GM12878 (cell line): ENCODE measurements at regions not wholly inside any gene's neighbourhood (a gene's known extent, or its start where the extent isn't known, plus 50 kb on each side); places are given as distances from the start of the nearest gene placed in this dataset.

Experiments
- ATAC-seq: fragments of 200-7000 bp; cut with Tn5 transposase; 3 replicates; pipeline ENCODE4 v1.9.1; 2020; ENCODE audit warnings: mild to moderate bottlenecking, moderate library complexity
- BruUV-seq: library from RNA; stranded (reverse); fragments of 400-500 nt; replicated peaks from 2 replicates; lab custom pipeline; 2021; lab: Mats Ljungman, UMichigan
- CTCF ChIA-PET: fragments of 300-600 bp; sonication (Branson Sonifier 250); formaldehyde crosslinking; extraction: SDS; loops from one replicate; lab custom pipeline; 2021; ENCODE audit warnings: inconsistent platforms; lab: Yijun Ruan, JAX
- POLR2A ChIA-PET: fragments of 350-600 bp; formaldehyde crosslinking; extraction: SDS; loops from one replicate; lab custom pipeline; 2021; ENCODE audit warnings: inconsistent platforms; lab: Charles Lee
- RAD21 ChIA-PET: fragments of 300-600 bp; sonication (Branson Sonifier 250); formaldehyde crosslinking; loops from one replicate; lab custom pipeline; 2023; ENCODE audit warnings: antibody characterized with exemption; ENCODE audit not compliant: unreplicated experiment; lab: Charles Lee
- SMC1A ChIA-PET: fragments of 300-600 bp; sonication (Branson Sonifier 250); formaldehyde crosslinking; loops from one replicate; lab custom pipeline; 2023; ENCODE audit not compliant: unreplicated experiment, uncharacterized antibody; lab: Charles Lee
- DNase-seq: peaks from one replicate; pipeline ENCODE4 v3.0.0-alpha.2; 2011; ENCODE audit warnings: low read depth, low spot score
- FAIRE-seq: peaks from 3 replicates; lab custom pipeline; 2011; peaks lifted over from hg19 to GRCh38; lab: Jason Lieb, UNC
- H2AFZ ChIP-seq: 2 replicates; pipeline ENCODE4 v1.6.0; 2011; ENCODE audit warnings: low read depth, low read length, control low read depth; ENCODE audit not compliant: control insufficient read depth
- H3K27ac ChIP-seq: 2 replicates; pipeline ENCODE4 v1.5.1; 2011; ENCODE audit warnings: control low read depth; ENCODE audit not compliant: control insufficient read depth, insufficient read depth
- H3K27me3 ChIP-seq, 2 experiments: replicated peaks in 1 of 2; 2 replicates each; pipeline versions ENCODE4 v1.6.0 to v1.6.1; 2011; ENCODE audit warnings: low read length in 1 of 2; ENCODE audit not compliant: control insufficient read depth in 2 of 2, insufficient read depth in 2 of 2
- H3K36me3 ChIP-seq, 2 experiments: 2 replicates each; pipeline ENCODE4 v1.5.1; 2011; ENCODE audit warnings: low read length in 1 of 2; ENCODE audit not compliant: control insufficient read depth in 2 of 2, insufficient read depth in 2 of 2
- H3K4me1 ChIP-seq: 2 replicates; pipeline ENCODE4 v1.6.1; 2011; ENCODE audit warnings: mild to moderate bottlenecking, low read length, moderate library complexity, mixed read lengths; ENCODE audit not compliant: control insufficient read depth, insufficient read depth
- H3K4me2 ChIP-seq: 2 replicates; pipeline ENCODE4 v1.6.0; 2011; ENCODE audit warnings: control low read depth; ENCODE audit not compliant: control insufficient read depth, insufficient read depth
- H3K4me3 ChIP-seq: fragments of 200-600 bp; sonication (generic); 2 replicates; pipeline ENCODE4 v1.5.1; 2016
- H3K79me2 ChIP-seq: 2 replicates; pipeline ENCODE4 v1.6.0; 2011; ENCODE audit warnings: low read length; ENCODE audit not compliant: control insufficient read depth, insufficient read depth
- H3K9ac ChIP-seq: 2 replicates; pipeline ENCODE4 v1.8.0; 2011; ENCODE audit warnings: low read length, control low read depth, mixed read lengths; ENCODE audit not compliant: control insufficient read depth, insufficient read depth
- H3K9me3 ChIP-seq: replicated peaks from 3 replicates; pipeline ENCODE4 v1.5.1; 2011; ENCODE audit warnings: mild to moderate bottlenecking, low read length; ENCODE audit not compliant: control insufficient read depth, insufficient read depth
- H4K20me1 ChIP-seq: 2 replicates; pipeline ENCODE4 v1.6.0; 2011; ENCODE audit not compliant: control insufficient read depth, insufficient read depth
- EP300 ChIP-seq, 2 experiments: fragments of 150-350 bp in 1 of 2; IDR thresholded peaks; 2 replicates each; pipeline ENCODE4 v1.6.1; 2011 to 2012; ENCODE audit warnings: low read depth in 2 of 2, low read length in 2 of 2, borderline replicate concordance in 1 of 2, improper control_type of control experiment in 1 of 2, inconsistent platforms in 1 of 2; ENCODE audit not compliant: control insufficient read depth in 1 of 2
- PBX3 ChIP-seq: IDR thresholded peaks from 2 replicates; pipeline ENCODE4 v1.6.1; 2011; ENCODE audit warnings: mild to moderate bottlenecking, low read depth, low read length, moderate library complexity; ENCODE audit not compliant: insufficient replicate concordance
- SPI1 ChIP-seq: IDR thresholded peaks from 2 replicates; pipeline ENCODE4 v1.6.1; 2011; ENCODE audit warnings: low read depth, mild to moderate bottlenecking, low read length, moderate library complexity, borderline replicate concordance; ENCODE audit not compliant: insufficient read depth
- WGBS: methylation state at CpG from one replicate; pipeline ENCODE4 v1.1.6; 2016; ENCODE audit warnings: low lambda C conversion rate; ENCODE audit not compliant: insufficient replicate concordance, insufficient coverage; ENCODE audit errors: missing lambda C conversion rate; 5-methylcytosine and 5-hydroxymethylcytosine counted together
- in situ Hi-C: fragments of 300-500 bp; cut with MboI; formaldehyde crosslinking; loops from 9 replicates; pipeline ENCODE4 v1.14.3; 2018; ENCODE audit warnings: mixed read lengths
- intact Hi-C: fragments of 100-400 bp; cut with micrococcal nuclease; formaldehyde crosslinking; loops from one replicate; pipeline ENCODE4 v1.14.2; 2022; ENCODE audit not compliant: unreplicated experiment

- no peak overlapping the region for H3K4me2 ChIP-seq
- H3K79me2 ChIP-seq, result no peaks in the 10 kb centered on the region
- H3K9me3 ChIP-seq, result no peaks in the 10 kb centered on the region
- ATAC-seq, result no peak
- WGBS, result 10% methylated on average over 2 of the region's 2 CpGs
- TF ChIP-seq EP300 (IDR thresholded peaks at IDR 0.05; ENCODE audit: borderline replicate concordance in 1 of 2, control insufficient read depth in 1 of 2, low read depth in 2 of 2, low read length in 2 of 2) (no peak), PBX3 (no peak)
- TF ChIP-seq, all 136 proteins: peak for 0
- Histone ChIP-seq H3K4me3 (no peak overlapping the region), H3K27me3 (no peaks in the 10 kb centered on the region), H3K36me3 (no peaks in the 10 kb centered on the region), H3K4me1 (no peaks in the 10 kb centered on the region), H4K20me1 (no peaks in the 10 kb centered on the region), H3K27ac (no peak overlapping the region), H3K9ac (no peak overlapping the region), H2AFZ (no peak overlapping the region)
- ChIA-PET POLR2A (no interaction called here), SMC1A (interaction anchor here (0.9 to 1.1 kb wide), 2 partner anchors 9 to 32 kb away, joined by 3 to 5 read pairs; no protein-coding TSS in a partner anchor), CTCF (no interaction called here), RAD21 (interaction anchor here (0.6 to 1.2 kb wide), 2 partner anchors 19 to 87 kb away, joined by 3 read pairs; no protein-coding TSS in a partner anchor)
- BruUV-seq, result no TSS peak
- in situ Hi-C loops (no loop called here), intact Hi-C loops (no loop called here)
- no peak for FAIRE-seq
- DNase-seq, result no peak
These were observed 1076.2 kb downstream of the TSN start for GRCh38 chr2:122831649-122832048.

- H4K20me1 ChIP-seq, result no peaks in the 10 kb centered on the region
- no peak overlapping the region for H2AFZ ChIP-seq
- SMC1A ChIA-PET, result interaction anchor here (0.9 to 1.5 kb wide), 4 partner anchors 10 to 31 kb away, joined by 3 to 7 read pairs (median 3); no protein-coding TSS in a partner anchor
- no peak overlapping the region for H3K9ac ChIP-seq
- no TSS peak for BruUV-seq
- H3K4me3 ChIP-seq, result no peak overlapping the region
- H3K4me1 ChIP-seq, result no peaks in the 10 kb centered on the region
- no peaks in the 10 kb centered on the region for H3K9me3 ChIP-seq
- 68% methylated on average over 3 of the region's 3 CpGs for WGBS
- intact Hi-C loops (no loop called here), in situ Hi-C loops (no loop called here)
- ATAC-seq (no peak), FAIRE-seq (no peak), DNase-seq (no peak)
- CTCF ChIA-PET, result no interaction called here
- H3K36me3 ChIP-seq, result no peaks in the 10 kb centered on the region
- H3K27ac ChIP-seq, result no peak overlapping the region
- H3K4me2 ChIP-seq, result no peak overlapping the region
- RAD21 ChIA-PET, result no interaction called here
- POLR2A ChIA-PET, result interaction anchor here (0.6 kb wide), 1 partner anchor 13 kb away, joined by 3 read pairs; no protein-coding TSS in a partner anchor
- H3K79me2 ChIP-seq, result no peaks in the 10 kb centered on the region
- H3K27me3 ChIP-seq, result no peaks in the 10 kb centered on the region
- no peak for TF ChIP-seq SPI1
These were observed 1088.1 kb downstream of the TSN start for GRCh38 chr2:122843503-122843902.
